PC-3 (cell line): ENCODE measurements at regions not wholly inside any gene's neighbourhood (a gene's known extent, or its start where the extent isn't known, plus 50 kb on each side); places are given as distances from the start of the nearest gene placed in this dataset.

Source experiments
- EZH2 ChIP-seq: fragments of 300-600 bp; sonication (generic); IDR thresholded peaks from one replicate; pipeline ENCODE4 v1.6.1; 2017; ENCODE audit warnings: antibody characterized with exemption, mild to moderate bottlenecking, low read length; ENCODE audit not compliant: unreplicated experiment
- TF ChIP-seq, protein P1 (sequence below): fragments of 300-600 bp; sonication (generic); conservative IDR thresholded peaks from 2 replicates; pipeline ENCODE4 v1.5.1; 2017; ENCODE audit warnings: antibody characterized with exemption, low read depth, mild to moderate bottlenecking, low read length

- TF ChIP-seq, protein P1, sequence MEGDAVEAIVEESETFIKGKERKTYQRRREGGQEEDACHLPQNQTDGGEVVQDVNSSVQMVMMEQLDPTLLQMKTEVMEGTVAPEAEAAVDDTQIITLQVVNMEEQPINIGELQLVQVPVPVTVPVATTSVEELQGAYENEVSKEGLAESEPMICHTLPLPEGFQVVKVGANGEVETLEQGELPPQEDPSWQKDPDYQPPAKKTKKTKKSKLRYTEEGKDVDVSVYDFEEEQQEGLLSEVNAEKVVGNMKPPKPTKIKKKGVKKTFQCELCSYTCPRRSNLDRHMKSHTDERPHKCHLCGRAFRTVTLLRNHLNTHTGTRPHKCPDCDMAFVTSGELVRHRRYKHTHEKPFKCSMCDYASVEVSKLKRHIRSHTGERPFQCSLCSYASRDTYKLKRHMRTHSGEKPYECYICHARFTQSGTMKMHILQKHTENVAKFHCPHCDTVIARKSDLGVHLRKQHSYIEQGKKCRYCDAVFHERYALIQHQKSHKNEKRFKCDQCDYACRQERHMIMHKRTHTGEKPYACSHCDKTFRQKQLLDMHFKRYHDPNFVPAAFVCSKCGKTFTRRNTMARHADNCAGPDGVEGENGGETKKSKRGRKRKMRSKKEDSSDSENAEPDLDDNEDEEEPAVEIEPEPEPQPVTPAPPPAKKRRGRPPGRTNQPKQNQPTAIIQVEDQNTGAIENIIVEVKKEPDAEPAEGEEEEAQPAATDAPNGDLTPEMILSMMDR: no peak
- no peak for TF ChIP-seq EZH2
Measured at GRCh38 chrX:45711231-45711630, 510.6 kb upstream of the DIPK2B start.
